Small intestine (tissue), 7 donors: ENCODE measurements at regions not wholly inside any gene's neighbourhood (a gene's known extent, or its start where the extent isn't known, plus 50 kb on each side); places are given as distances from the start of the nearest gene placed in this dataset.
"Not testable (repeated sequence)": the region's sequence is repeated elsewhere in the genome, so short reads cannot be mapped to it uniquely, and the experiment has no call there.

Source experiments
- DNase-seq, 2 donors: peaks; one replicate each; pipeline versions ENCODE4 v3.0.0 to v3.0.0-alpha.2; 2013
- FAIRE-seq: peaks from 2 replicates; lab custom pipeline; 2012; peaks lifted over from hg19 to GRCh38; lab: Jason Lieb, UNC
- H3K27ac ChIP-seq, 3 donors: one replicate each; pipeline ENCODE4 v1.5.1; 2013; ENCODE audit warnings: low read length in 2 of 3, mild to moderate bottlenecking in 2 of 3, control low read depth in 1 of 3, inconsistent platforms in 1 of 3, low read depth in 1 of 3, moderate library complexity in 1 of 3
- H3K27me3 ChIP-seq, 3 donors: one replicate each; pipeline ENCODE4 v1.6.1; 2013; ENCODE audit warnings: low read length in 3 of 3, inconsistent platforms in 1 of 3; ENCODE audit not compliant: control insufficient read depth in 3 of 3, insufficient read depth in 3 of 3
- H3K36me3 ChIP-seq, 3 donors: one replicate each; pipeline ENCODE4 v1.6.1; 2013; ENCODE audit warnings: low read length in 3 of 3, inconsistent platforms in 1 of 3, low read depth in 1 of 3, mild to moderate bottlenecking in 1 of 3, moderate library complexity in 1 of 3; ENCODE audit not compliant: control insufficient read depth in 3 of 3, insufficient read depth in 2 of 3
- H3K4me1 ChIP-seq, 3 donors: one replicate each; pipeline ENCODE4 v1.6.1; 2013; ENCODE audit warnings: low read length in 2 of 3, inconsistent platforms in 1 of 3, low read depth in 1 of 3, mild to moderate bottlenecking in 1 of 3, moderate library complexity in 1 of 3; ENCODE audit not compliant: control insufficient read depth in 3 of 3, insufficient read depth in 2 of 3
- H3K4me3 ChIP-seq, 3 donors: one replicate each; pipeline ENCODE4 v1.5.1; 2013; ENCODE audit warnings: low read length in 3 of 3, control low read depth in 1 of 3, inconsistent platforms in 1 of 3, low read depth in 1 of 3, mild to moderate bottlenecking in 1 of 3, moderate library complexity in 1 of 3
- H3K9me3 ChIP-seq, 2 donors: one replicate each; pipeline ENCODE4 v1.6.1; 2013; ENCODE audit warnings: low read depth in 1 of 2, low read length in 1 of 2; ENCODE audit not compliant: control insufficient read depth in 2 of 2, insufficient read depth in 1 of 2
- WGBS, 3 donors: extraction: QIAGEN DNeasy Blood & Tissue Kit; methylation state at CpG; one replicate each; pipeline ENCODE4 v1.1.7; 2013; 5-methylcytosine and 5-hydroxymethylcytosine counted together
- donor health status: healthy with polysubstance abuse.
- donor health status: control.
- donor health status: control.
- donor health status: Bipolar disorder and iron deficiency.
- donor health status: healthy.

DNA sequence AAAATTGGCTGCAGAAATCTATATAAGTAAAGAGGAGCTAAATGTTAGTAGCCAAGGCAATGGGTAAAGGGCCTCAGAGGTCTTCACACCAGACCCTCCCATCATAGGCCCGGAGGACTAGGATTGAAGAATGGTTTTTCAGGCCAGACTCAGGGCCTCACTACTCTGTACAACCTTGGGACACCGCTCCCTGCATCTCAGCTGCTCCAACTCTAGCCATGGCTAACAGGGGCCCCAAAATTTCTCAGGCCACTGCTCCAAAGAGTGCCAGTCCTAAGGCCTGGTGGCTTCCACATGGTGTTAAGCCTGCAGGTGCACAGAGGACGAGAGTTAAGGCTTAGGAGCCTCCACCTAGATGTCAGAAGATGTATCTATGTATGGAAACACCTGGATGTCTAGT is 155.5 kb upstream of the MGAT4C start:
- no peaks in the 10 kb centered on the region for H3K27me3 ChIP-seq
- no peak overlapping the region for H3K4me3 ChIP-seq
- no peak for DNase-seq
- H3K36me3 ChIP-seq = no peaks in the 10 kb centered on the region
- FAIRE-seq = no peak
- peaks cover 0 to 18% of the 10 kb centered on the region in 2 donors for H3K9me3 ChIP-seq
- no peak overlapping the region for H3K27ac ChIP-seq
- WGBS, 3 donors = 56 to 65% (median 58%) methylated on average over 3 of the region's 3 CpGs
- H3K4me1 ChIP-seq = no peaks in the 10 kb centered on the region

DNA sequence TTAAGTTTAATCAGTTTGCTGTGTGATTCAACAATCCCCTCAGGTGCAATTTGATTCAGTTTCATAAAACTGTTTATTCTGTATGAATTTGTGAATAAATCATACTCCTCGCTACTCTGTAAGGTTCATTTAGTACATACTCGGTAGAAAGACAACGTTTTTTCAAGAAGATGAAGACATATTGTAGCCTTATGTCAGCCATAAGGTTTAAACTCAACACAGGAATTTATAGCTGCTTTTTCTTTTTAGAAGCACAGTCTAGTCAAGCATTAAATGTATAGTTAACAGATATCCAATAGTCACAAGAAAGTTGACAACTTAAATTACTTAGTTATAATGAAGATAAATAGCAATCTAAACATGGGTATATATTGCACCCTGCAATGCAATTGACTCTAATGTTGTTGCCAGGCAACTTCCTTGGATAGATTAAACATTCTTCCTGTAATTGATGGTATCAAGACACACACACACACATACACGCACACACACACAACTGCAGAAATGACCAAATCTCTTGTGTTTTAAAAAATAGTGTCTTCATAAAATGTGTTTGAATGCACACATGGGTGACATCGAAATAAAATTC is 151.5 kb upstream of the MGAT4C start:
- Histone ChIP-seq H3K27ac (no peak overlapping the region), H3K4me3 (no peak overlapping the region), H3K9me3 (peaks cover 0 to 18% of the 10 kb centered on the region in 2 donors), H3K4me1 (no peaks in the 10 kb centered on the region), H3K36me3 (no peaks in the 10 kb centered on the region), H3K27me3 (no peaks in the 10 kb centered on the region)
- WGBS, 3 donors = 44 to 63% (median 59%) methylated on average over 5 of the region's 5 CpGs
- FAIRE-seq = peak; percentile 53
- DNase-seq = peak in 1 of 2 donors; percentile 4

DNA sequence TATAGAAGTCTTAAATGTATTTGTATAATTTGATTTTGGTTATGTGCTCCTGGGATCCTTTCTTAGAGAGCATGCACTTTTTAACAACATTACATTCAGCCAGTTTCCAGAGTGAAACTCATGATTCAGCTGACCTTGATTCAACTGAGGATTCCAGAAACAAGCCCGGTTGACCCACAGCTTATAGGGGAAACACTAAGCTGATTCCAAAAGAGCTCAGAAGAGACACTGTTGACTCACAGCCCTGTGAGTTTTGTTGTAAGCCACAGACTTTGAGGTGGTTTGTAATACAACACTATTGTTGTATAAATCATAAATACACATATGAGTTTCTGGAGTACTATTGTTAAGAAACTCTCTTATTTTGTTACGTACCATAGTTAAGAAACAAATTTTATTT is 133.8 kb upstream of the MGAT4C start:
- H3K9me3 ChIP-seq = no peaks in the 10 kb centered on the region
- H3K36me3 ChIP-seq = no peaks in the 10 kb centered on the region
- no peak overlapping the region for H3K4me3 ChIP-seq
- no peaks in the 10 kb centered on the region for H3K4me1 ChIP-seq
- no peak for DNase-seq
- 87 to 91% (median 89%) methylated on average over 2 of the region's 2 CpGs for WGBS, 3 donors
- no peak overlapping the region for H3K27ac ChIP-seq
- H3K27me3 ChIP-seq = no peaks in the 10 kb centered on the region
- FAIRE-seq = no peak

DNA sequence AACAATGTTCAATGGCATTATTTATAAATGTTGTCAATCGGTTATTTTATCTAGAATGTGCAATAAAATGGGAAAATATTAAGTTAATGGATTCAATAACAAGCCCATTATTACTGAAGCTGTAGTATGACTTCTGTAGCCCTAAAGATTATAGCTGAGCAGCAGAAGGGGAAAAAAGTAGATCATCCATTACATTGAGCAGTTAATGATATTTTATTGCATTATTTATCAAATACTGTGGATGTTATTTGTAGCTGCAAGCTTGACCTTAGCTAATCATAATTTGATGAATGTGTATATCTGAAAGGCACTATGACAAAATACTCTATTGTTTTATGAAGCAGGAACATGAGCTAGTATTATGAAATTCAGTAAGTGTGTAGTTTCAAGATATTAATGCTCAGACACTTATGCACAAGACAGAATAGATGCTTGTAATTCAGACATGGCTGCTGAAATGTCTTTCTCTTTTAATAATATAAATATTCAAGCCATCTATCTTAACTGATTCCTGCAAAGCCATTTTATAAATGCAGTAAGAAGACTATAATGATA is 131.5 kb upstream of the MGAT4C start:
- H3K4me3 ChIP-seq = no peak overlapping the region
- FAIRE-seq (no peak), DNase-seq (no peak)
- WGBS, 3 donors = 18 to 59% (median 34%) methylated on average over 1 of the region's 1 CpG
- no peaks in the 10 kb centered on the region for H3K27me3 ChIP-seq
- H3K36me3 ChIP-seq = no peaks in the 10 kb centered on the region
- H3K9me3 ChIP-seq = peaks cover 0 to 3% of the 10 kb centered on the region in 2 donors
- no peaks in the 10 kb centered on the region for H3K4me1 ChIP-seq
- H3K27ac ChIP-seq = no peak overlapping the region

DNA sequence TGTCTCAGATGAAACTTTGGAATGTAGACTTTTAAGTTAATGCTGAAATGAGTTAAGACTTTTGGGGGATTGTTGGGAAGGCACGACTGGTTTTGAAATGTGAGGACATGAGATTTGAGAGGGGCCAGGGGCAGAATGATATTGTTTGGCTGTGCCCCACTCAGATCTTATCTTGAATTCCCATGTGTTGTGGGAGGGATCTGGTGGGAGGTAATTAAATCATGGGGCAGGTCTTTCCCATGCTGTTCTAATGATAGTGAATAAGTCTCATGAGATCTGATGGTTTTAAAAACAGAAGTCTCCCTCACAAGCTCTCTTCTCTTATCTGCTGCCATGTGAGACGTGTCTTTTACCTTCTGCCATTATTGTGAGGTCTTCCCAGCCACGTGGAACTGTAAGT is 127.6 kb upstream of the MGAT4C start:
- not testable (repeated sequence) for FAIRE-seq, H3K36me3 ChIP-seq, H3K27me3 ChIP-seq, H3K9me3 ChIP-seq, DNase-seq, H3K4me1 ChIP-seq, H3K4me3 ChIP-seq, H3K27ac ChIP-seq
- 56 to 70% (median 69%) methylated on average over 3 of the region's 3 CpGs for WGBS, 3 donors

DNA sequence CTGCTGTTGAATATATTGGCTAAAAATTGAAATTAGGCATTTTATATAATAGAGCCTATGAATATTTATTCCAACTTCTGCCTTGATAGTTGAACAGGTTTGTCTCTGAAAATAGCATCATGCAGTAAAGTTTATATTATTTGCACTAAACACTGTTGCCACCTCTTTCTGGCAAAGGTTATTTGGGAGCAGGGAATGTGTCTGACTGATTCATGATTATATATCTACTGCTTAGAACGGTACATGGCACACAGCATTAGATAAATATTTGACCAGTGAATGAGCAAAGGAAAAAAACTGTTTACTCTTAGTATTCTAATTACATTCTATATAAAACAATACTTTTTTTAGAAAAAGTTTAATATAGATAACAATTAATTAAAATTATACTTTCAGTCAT is 123.1 kb upstream of the MGAT4C start:
- no peak overlapping the region for H3K4me3 ChIP-seq
- H3K27ac ChIP-seq = no peak overlapping the region
- no peaks in the 10 kb centered on the region for H3K4me1 ChIP-seq
- no peaks in the 10 kb centered on the region for H3K36me3 ChIP-seq
- FAIRE-seq = no peak
- peaks cover 0 to 5% of the 10 kb centered on the region in 2 donors for H3K9me3 ChIP-seq
- no peak for DNase-seq
- H3K27me3 ChIP-seq = no peaks in the 10 kb centered on the region
- WGBS, 3 donors = 25 to 48% (median 31%) methylated on average over 1 of the region's 1 CpG

DNA sequence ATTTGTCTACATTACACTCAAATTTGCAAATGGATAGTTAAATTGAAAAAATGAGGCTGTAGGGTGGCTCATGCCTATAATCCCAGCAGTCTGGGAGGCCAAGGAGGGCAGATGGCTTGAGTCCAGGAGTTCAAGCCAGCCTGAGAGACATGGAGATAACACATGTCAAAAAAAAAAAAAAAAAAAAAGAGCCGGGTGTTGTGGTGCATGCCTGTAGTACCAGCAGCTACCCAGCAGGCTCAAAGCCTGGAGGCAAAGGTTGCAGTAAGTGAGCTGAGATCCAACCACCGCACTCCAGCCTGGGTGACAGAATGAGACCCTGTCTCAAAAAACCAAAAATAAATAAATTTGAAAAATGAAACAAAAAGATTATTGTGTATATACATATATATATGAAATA is 119.9 kb upstream of the MGAT4C start:
- Histone ChIP-seq H3K9me3 (no peaks in the 10 kb centered on the region), H3K36me3 (no peaks in the 10 kb centered on the region), H3K27me3 (no peaks in the 10 kb centered on the region), H3K27ac (no peak overlapping the region), H3K4me1 (no peaks in the 10 kb centered on the region), H3K4me3 (no peak overlapping the region)
- DNase-seq = peak in 1 of 2 donors; percentile 81
- WGBS, 3 donors = 10 to 43% (median 29%) methylated on average over 2 of the region's 2 CpGs
- FAIRE-seq = no peak

DNA sequence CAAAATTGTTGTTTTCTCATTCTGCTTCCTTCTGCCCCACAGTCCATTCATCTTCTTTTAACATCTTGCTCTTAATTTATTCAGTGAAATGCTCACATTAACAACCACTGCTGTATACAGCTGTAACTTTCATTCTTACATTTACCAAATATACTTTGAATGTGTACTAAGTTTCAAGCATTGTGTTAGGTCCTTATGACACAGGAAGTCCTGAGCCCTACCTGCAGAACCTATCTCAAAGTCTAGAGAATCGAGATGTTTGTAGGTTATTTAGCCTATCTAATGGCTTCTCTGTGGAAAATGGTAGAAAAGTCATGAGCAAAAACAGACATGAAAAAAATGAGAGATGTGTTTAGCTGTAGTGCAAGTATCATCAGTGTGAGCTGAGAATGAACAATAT is 117.6 kb upstream of the MGAT4C start:
- Histone ChIP-seq H3K9me3 (no peaks in the 10 kb centered on the region), H3K4me3 (no peak overlapping the region), H3K27me3 (no peaks in the 10 kb centered on the region), H3K27ac (no peak overlapping the region), H3K36me3 (no peaks in the 10 kb centered on the region), H3K4me1 (no peaks in the 10 kb centered on the region)
- DNase-seq = no peak
- FAIRE-seq = no peak
- WGBS, 3 donors = 53 to 66% (median 63%) methylated on average over 1 of the region's 1 CpG

DNA sequence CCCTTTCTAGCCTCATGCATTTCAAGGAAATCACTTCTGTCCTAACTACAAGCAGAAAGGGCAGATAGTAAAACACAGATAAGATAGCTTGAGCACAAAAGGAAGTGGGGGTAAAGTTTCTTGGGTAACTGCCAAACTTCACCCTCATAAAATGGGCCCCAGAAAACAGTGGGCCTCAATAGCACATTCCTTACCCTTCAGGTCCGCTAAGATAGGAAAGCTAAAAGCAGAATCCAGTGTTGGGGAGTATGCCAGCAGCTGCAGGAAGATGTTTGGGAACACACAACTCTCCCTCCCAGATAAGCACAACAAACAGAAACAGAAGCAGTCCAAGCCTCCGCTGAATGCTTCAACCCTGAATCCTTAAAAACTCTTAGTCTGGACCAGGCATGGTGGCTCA is 110.9 kb upstream of the MGAT4C start:
- Histone ChIP-seq H3K27me3 (no peaks in the 10 kb centered on the region), H3K27ac (no peak overlapping the region), H3K9me3 (no peaks in the 10 kb centered on the region), H3K4me1 (no peaks in the 10 kb centered on the region), H3K36me3 (no peaks in the 10 kb centered on the region), H3K4me3 (no peak overlapping the region)
- 14 to 42% (median 19%) methylated on average over 2 of the region's 2 CpGs for WGBS, 3 donors
- FAIRE-seq (no peak), DNase-seq (peak; percentile 36 to 82)
